Activated B cell treated with CpG ODN at 0.5 μM for 24 hours (primary cell): ENCODE measurements at regions not wholly inside any gene's neighbourhood (a gene's known extent, or its start where the extent isn't known, plus 50 kb on each side); places are given as distances from the start of the nearest gene placed in this dataset.

Experiments
- ATAC-seq: fragments of 200-7000 bp; cut with Tn5 transposase; one replicate; pipeline ENCODE4 v1.10.0; 2021; ENCODE audit warnings: low read depth, mild to moderate bottlenecking, moderate library complexity
- CTCF ChIA-PET: fragments of 350-600 bp; sonication (Branson Sonifier 250); formaldehyde crosslinking; loops from one replicate; lab custom pipeline; 2021; ENCODE audit warnings: antibody characterized with exemption; lab: Charles Lee
- POLR2A ChIA-PET: fragments of 350-600 bp; sonication (Branson Sonifier 250); formaldehyde crosslinking; loops from one replicate; lab custom pipeline; 2021; ENCODE audit warnings: antibody characterized with exemption; lab: Charles Lee
- DNase-seq: peaks from one replicate; pipeline ENCODE4 v3.0.0; 2022
- H3K27ac Mint-ChIP-seq: one replicate; pipeline ENCODE4 v1.8.0; 2020; ENCODE audit warnings: mixed read lengths
- H3K27me3 Mint-ChIP-seq: one replicate; pipeline ENCODE4 v1.8.0; 2021; ENCODE audit warnings: mixed read lengths
- H3K36me3 Mint-ChIP-seq: one replicate; pipeline ENCODE4 v1.8.0; 2021; ENCODE audit warnings: low read depth, mixed read lengths
- H3K4me1 Mint-ChIP-seq: one replicate; pipeline ENCODE4 v1.8.0; 2021; ENCODE audit warnings: mixed read lengths
- H3K4me3 Mint-ChIP-seq: one replicate; pipeline ENCODE4 v1.8.0; 2020; ENCODE audit warnings: mild to moderate bottlenecking, mixed read lengths
- H3K9me3 Mint-ChIP-seq: one replicate; pipeline ENCODE4 v1.8.0; 2020; ENCODE audit warnings: mixed read lengths
- CTCF ChIP-seq: fragments of 200-600 bp; IDR thresholded peaks from one replicate; pipeline ENCODE4 v1.8.0; 2022; ENCODE audit warnings: antibody characterized with exemption, mild to moderate bottlenecking
- intact Hi-C: fragments of 100-400 bp; cut with micrococcal nuclease; formaldehyde crosslinking; loops from one replicate; pipeline ENCODE4 v1.15.1; 2024

- no peak overlapping the region for H3K27ac Mint-ChIP-seq
- no peak for DNase-seq
- no peaks in the 10 kb centered on the region for H3K27me3 Mint-ChIP-seq
- intact Hi-C loops = no loop called here
- POLR2A ChIA-PET = no interaction called here
- no peak for TF ChIP-seq CTCF
- H3K4me3 Mint-ChIP-seq = no peak overlapping the region
- ATAC-seq = no peak
- H3K9me3 Mint-ChIP-seq = no peaks in the 10 kb centered on the region
- H3K36me3 Mint-ChIP-seq = no peaks in the 10 kb centered on the region
- no peaks in the 10 kb centered on the region for H3K4me1 Mint-ChIP-seq
- CTCF ChIA-PET = no interaction called here
Observed at GRCh38 chr12:77251799-77252198, 186.4 kb upstream of the E2F7 start.

- Mint-ChIP-seq H3K4me1 (no peaks in the 10 kb centered on the region), H3K27ac (no peak overlapping the region), H3K4me3 (no peak overlapping the region), H3K27me3 (no peaks in the 10 kb centered on the region), H3K9me3 (no peaks in the 10 kb centered on the region), H3K36me3 (no peaks in the 10 kb centered on the region)
- no peak for TF ChIP-seq CTCF
- no peak for ATAC-seq
- CTCF ChIA-PET = no interaction called here
- DNase-seq = no peak
- POLR2A ChIA-PET = no interaction called here
- intact Hi-C loops = no loop called here
Observed at GRCh38 chr12:77249892-77250291, 184.5 kb upstream of the E2F7 start.

- H3K4me1 Mint-ChIP-seq = no peaks in the 10 kb centered on the region
- H3K27ac Mint-ChIP-seq = no peak overlapping the region
- DNase-seq = no peak
- no peak for ATAC-seq
- ChIA-PET CTCF (no interaction called here), POLR2A (no interaction called here)
- intact Hi-C loops = no loop called here
- H3K9me3 Mint-ChIP-seq = no peaks in the 10 kb centered on the region
- TF ChIP-seq CTCF = no peak
- no peaks in the 10 kb centered on the region for H3K36me3 Mint-ChIP-seq
- no peaks in the 10 kb centered on the region for H3K27me3 Mint-ChIP-seq
- H3K4me3 Mint-ChIP-seq = no peak overlapping the region
Observed at GRCh38 chr12:77248036-77248435, 182.7 kb upstream of the E2F7 start.

- DNase-seq (no peak), ATAC-seq (no peak)
- Mint-ChIP-seq H3K36me3 (no peaks in the 10 kb centered on the region), H3K4me3 (no peak overlapping the region), H3K27me3 (no peaks in the 10 kb centered on the region), H3K27ac (no peak overlapping the region), H3K4me1 (no peaks in the 10 kb centered on the region), H3K9me3 (no peaks in the 10 kb centered on the region)
- ChIA-PET CTCF (no interaction called here), POLR2A (no interaction called here)
- TF ChIP-seq CTCF = no peak
- intact Hi-C loops = no loop called here
Observed at GRCh38 chr12:77247542-77247941, 182.2 kb upstream of the E2F7 start.

- H3K4me3 Mint-ChIP-seq = no peak overlapping the region
- DNase-seq (no peak), ATAC-seq (no peak)
- intact Hi-C loops = no loop called here
- TF ChIP-seq CTCF = no peak
- POLR2A ChIA-PET = no interaction called here
- no peaks in the 10 kb centered on the region for H3K36me3 Mint-ChIP-seq
- no peaks in the 10 kb centered on the region for H3K9me3 Mint-ChIP-seq
- no peaks in the 10 kb centered on the region for H3K4me1 Mint-ChIP-seq
- CTCF ChIA-PET = no interaction called here
- no peak overlapping the region for H3K27ac Mint-ChIP-seq
- H3K27me3 Mint-ChIP-seq = no peaks in the 10 kb centered on the region
Observed at GRCh38 chr12:77243345-77243744, 178.0 kb upstream of the E2F7 start.
